Progenitor cell of endocrine pancreas (in vitro differentiated cells): ENCODE measurements at regions not wholly inside any gene's neighbourhood (a gene's known extent, or its start where the extent isn't known, plus 50 kb on each side); places are given as distances from the start of the nearest gene placed in this dataset.

Experiments used
- DNase-seq: peaks from one replicate; pipeline ENCODE4 v3.0.0; 2021; ENCODE audit warnings: low spot score; ENCODE audit not compliant: unreplicated experiment
- H3K27ac Mint-ChIP-seq: 2 replicates; pipeline ENCODE4 v1.8.0; 2021; ENCODE audit warnings: mild to moderate bottlenecking, moderate library complexity, mixed read lengths
- H3K27me3 Mint-ChIP-seq: 2 replicates; pipeline ENCODE4 v1.8.0; 2021; ENCODE audit warnings: mixed read lengths
- H3K36me3 Mint-ChIP-seq: 2 replicates; pipeline ENCODE4 v1.8.0; 2022; ENCODE audit warnings: mixed read lengths; ENCODE audit not compliant: insufficient read depth
- H3K4me1 Mint-ChIP-seq: 2 replicates; pipeline ENCODE4 v1.8.0; 2021; ENCODE audit warnings: low read depth, mixed read lengths
- H3K4me3 Mint-ChIP-seq: 2 replicates; pipeline ENCODE4 v1.8.0; 2021; ENCODE audit warnings: low read depth, mild to moderate bottlenecking, moderate library complexity, mixed read lengths
- H3K9me3 Mint-ChIP-seq: 2 replicates; pipeline ENCODE4 v1.8.0; 2021; ENCODE audit warnings: low read depth, mixed read lengths
- TF ChIP-seq, protein P1 (sequence below): fragments of 200-600 bp; sonication (generic); IDR thresholded peaks from one replicate; pipeline ENCODE4 v1.5.0; 2021; ENCODE audit warnings: antibody characterized with exemption, mild to moderate bottlenecking; ENCODE audit not compliant: unreplicated experiment

- no peak overlapping the region for H3K4me3 Mint-ChIP-seq
- H3K9me3 Mint-ChIP-seq: no peaks in the 10 kb centered on the region
- H3K27ac Mint-ChIP-seq: no peak overlapping the region
- H3K27me3 Mint-ChIP-seq: no peaks in the 10 kb centered on the region
- TF ChIP-seq, protein P1, sequence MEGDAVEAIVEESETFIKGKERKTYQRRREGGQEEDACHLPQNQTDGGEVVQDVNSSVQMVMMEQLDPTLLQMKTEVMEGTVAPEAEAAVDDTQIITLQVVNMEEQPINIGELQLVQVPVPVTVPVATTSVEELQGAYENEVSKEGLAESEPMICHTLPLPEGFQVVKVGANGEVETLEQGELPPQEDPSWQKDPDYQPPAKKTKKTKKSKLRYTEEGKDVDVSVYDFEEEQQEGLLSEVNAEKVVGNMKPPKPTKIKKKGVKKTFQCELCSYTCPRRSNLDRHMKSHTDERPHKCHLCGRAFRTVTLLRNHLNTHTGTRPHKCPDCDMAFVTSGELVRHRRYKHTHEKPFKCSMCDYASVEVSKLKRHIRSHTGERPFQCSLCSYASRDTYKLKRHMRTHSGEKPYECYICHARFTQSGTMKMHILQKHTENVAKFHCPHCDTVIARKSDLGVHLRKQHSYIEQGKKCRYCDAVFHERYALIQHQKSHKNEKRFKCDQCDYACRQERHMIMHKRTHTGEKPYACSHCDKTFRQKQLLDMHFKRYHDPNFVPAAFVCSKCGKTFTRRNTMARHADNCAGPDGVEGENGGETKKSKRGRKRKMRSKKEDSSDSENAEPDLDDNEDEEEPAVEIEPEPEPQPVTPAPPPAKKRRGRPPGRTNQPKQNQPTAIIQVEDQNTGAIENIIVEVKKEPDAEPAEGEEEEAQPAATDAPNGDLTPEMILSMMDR: no peak
- no peaks in the 10 kb centered on the region for H3K4me1 Mint-ChIP-seq
- H3K36me3 Mint-ChIP-seq: peaks cover 34% of the 10 kb centered on the region
- no peak for DNase-seq
Measured at GRCh38 chr6:144575327-144575726, 290.2 kb downstream of the UTRN start.

DNA sequence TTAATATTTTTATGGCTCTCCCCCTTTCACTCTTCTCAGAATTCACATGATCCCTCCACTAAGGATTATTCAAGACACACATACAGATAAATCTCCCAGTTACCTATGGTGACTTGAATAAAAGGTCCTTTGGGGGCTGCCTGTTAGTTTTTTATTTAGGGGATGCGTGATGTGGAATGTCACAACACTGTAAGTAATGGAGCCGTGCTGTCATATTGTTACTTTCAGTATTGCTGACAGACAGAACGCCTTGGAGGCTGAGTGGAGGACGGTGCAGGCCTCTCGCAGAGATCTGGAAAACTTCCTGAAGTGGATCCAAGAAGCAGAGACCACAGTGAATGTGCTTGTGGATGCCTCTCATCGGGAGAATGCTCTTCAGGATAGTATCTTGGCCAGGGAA, 291.7 kb downstream of the UTRN start:
- Mint-ChIP-seq H3K36me3 (peaks cover 31% of the 10 kb centered on the region), H3K9me3 (no peaks in the 10 kb centered on the region), H3K4me1 (peaks cover 4% of the 10 kb centered on the region), H3K27me3 (no peaks in the 10 kb centered on the region), H3K27ac (no peak overlapping the region), H3K4me3 (no peak overlapping the region)
- DNase-seq: no peak
- TF ChIP-seq, protein P1: no peak

GRCh38 chr6:144578385-144579350, 293.5 kb downstream of the UTRN start:
- Mint-ChIP-seq H3K4me1 (peaks cover 17% of the 10 kb centered on the region), H3K36me3 (peaks cover 19% of the 10 kb centered on the region), H3K27ac (no peak overlapping the region), H3K4me3 (no peak overlapping the region), H3K9me3 (no peaks in the 10 kb centered on the region), H3K27me3 (no peaks in the 10 kb centered on the region)
- no peak for DNase-seq
- TF ChIP-seq, protein P1: no peak

GRCh38 chr6:144580039-144580438, 294.9 kb downstream of the UTRN start:
- H3K27ac Mint-ChIP-seq: no peak overlapping the region
- no peak for DNase-seq
- TF ChIP-seq, protein P1: no peak
- H3K36me3 Mint-ChIP-seq: peaks cover 19% of the 10 kb centered on the region
- H3K27me3 Mint-ChIP-seq: no peaks in the 10 kb centered on the region
- H3K4me3 Mint-ChIP-seq: no peak overlapping the region
- peaks cover 19% of the 10 kb centered on the region for H3K4me1 Mint-ChIP-seq
- H3K9me3 Mint-ChIP-seq: no peaks in the 10 kb centered on the region

DNA sequence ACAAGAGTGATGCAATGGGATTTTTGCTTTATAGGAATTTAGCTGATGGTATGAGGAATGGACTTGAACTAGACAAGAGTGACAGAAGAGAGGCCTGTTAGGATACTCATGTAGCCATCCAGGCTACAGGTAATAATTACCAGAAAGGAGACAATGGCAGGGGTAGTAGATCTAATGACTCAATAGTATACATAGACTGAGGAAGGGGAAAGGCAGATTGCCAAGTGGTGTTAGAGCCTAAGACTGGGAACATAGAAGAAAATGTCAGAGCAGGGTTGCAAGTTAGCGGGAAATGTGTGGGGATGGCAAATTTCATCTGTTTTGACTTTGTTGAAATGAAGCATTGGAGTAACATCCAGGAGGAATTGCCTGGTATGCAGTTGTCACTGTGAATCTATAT, 295.6 kb downstream of the UTRN start:
- Mint-ChIP-seq H3K27me3 (no peaks in the 10 kb centered on the region), H3K4me3 (no peak overlapping the region), H3K27ac (no peak overlapping the region), H3K4me1 (peaks cover 22% of the 10 kb centered on the region), H3K9me3 (no peaks in the 10 kb centered on the region), H3K36me3 (peaks cover 18% of the 10 kb centered on the region)
- DNase-seq: no peak
- TF ChIP-seq, protein P1: no peak
